ENCODE measurements at regions not wholly inside any gene's neighbourhood (a gene's known extent, or its start where the extent isn't known, plus 50 kb on each side); places are given as distances from the start of the nearest gene placed in this dataset.

DNA sequence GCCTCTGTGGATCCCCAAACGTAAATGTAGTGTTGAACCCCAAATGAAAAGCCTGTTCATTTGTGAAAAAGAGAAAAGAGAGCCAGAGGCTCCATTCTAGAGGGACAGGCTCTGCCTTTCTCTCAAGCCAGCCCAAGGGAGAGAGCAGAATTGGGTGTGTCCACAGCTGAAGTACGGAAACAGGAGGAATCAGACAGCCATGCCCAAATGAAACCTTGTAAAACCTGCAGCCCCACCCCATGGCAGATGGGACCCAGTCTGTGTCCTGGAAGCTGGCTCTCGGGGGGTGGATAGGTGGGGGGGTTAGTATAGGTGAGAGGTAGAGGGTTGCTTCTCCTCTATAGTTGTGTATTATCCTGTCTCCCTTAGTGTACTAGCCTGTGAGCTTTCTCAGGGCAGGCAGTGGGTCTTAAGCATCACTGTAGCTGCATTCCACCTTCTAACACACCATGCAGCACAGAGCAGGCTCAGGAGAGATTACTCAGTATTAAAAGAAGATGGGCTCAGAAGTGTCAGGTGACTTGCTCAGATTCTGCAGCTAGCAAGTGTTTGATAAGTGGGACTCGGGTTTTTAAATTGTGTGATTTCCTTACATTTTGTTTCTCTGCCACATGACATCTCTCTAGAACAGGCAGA lies 67.4 kb upstream of the SIPA1L2 start:
- H3K36me3 ChIP-seq: no peaks in the 10 kb centered on the region
- H3K27me3 ChIP-seq: no peaks in the 10 kb centered on the region
- H3K4me1 ChIP-seq: no peaks in the 10 kb centered on the region
- TF ChIP-seq, protein P1, sequence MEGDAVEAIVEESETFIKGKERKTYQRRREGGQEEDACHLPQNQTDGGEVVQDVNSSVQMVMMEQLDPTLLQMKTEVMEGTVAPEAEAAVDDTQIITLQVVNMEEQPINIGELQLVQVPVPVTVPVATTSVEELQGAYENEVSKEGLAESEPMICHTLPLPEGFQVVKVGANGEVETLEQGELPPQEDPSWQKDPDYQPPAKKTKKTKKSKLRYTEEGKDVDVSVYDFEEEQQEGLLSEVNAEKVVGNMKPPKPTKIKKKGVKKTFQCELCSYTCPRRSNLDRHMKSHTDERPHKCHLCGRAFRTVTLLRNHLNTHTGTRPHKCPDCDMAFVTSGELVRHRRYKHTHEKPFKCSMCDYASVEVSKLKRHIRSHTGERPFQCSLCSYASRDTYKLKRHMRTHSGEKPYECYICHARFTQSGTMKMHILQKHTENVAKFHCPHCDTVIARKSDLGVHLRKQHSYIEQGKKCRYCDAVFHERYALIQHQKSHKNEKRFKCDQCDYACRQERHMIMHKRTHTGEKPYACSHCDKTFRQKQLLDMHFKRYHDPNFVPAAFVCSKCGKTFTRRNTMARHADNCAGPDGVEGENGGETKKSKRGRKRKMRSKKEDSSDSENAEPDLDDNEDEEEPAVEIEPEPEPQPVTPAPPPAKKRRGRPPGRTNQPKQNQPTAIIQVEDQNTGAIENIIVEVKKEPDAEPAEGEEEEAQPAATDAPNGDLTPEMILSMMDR (IDR thresholded peaks at IDR 0.05; ENCODE audit: low read depth, low read length): no peak
- no peaks in the 10 kb centered on the region for H3K9me3 ChIP-seq
- DNase-seq: no peak
- H3K4me3 ChIP-seq (ENCODE audit: low read depth, low read length): no peak overlapping the region

DNA sequence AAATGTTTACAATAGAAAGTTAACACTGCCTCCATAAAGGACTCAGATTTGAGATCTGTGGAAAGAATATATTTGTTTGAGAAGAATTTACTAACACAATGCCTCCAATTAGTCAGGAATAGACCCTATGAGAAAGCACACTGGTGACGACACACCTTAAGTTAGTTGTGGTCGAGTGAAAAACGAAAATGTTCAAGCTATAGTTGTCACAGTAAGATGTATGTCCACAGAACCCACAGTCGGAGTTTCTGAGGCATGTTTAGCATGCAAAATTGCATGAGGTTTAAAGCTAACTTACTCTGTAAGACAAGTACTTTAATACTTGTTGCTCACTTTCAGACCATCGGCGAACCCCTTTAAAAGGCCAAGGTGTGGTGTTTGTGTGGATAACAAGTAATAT lies 69.9 kb upstream of the SIPA1L2 start:
- Histone ChIP-seq H3K4me3 (ENCODE audit: low read depth, low read length) (no peak overlapping the region), H3K36me3 (no peaks in the 10 kb centered on the region), H3K27me3 (no peaks in the 10 kb centered on the region), H3K9me3 (no peaks in the 10 kb centered on the region), H3K4me1 (peaks cover 8% of the 10 kb centered on the region)
- TF ChIP-seq, protein P1 (IDR thresholded peaks at IDR 0.05; ENCODE audit: low read depth, low read length): no peak
- no peak for DNase-seq

DNA sequence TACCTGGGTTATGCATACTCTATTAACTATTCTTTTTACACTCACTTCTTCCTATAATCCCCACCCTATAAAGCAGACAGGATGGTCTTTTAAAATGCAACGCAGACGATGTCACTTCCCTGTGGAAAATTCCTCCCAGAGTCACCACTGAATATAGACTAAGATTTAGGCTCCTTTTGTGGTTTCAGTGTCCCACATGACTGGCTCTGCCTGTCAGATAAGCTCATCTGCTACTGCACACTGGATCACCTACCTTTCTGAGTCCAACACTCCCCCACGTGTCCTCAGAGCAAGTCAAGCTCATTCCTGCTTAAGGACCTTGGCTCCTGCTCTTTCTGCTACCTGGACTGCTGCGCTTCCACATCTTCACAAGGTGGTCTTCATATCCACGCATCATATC lies 73.0 kb upstream of the SIPA1L2 start:
- Histone ChIP-seq H3K4me1 (peaks cover 13% of the 10 kb centered on the region), H3K9me3 (no peaks in the 10 kb centered on the region), H3K36me3 (no peaks in the 10 kb centered on the region), H3K4me3 (ENCODE audit: low read depth, low read length) (no peak overlapping the region), H3K27me3 (no peaks in the 10 kb centered on the region)
- TF ChIP-seq, protein P1 (IDR thresholded peaks at IDR 0.05; ENCODE audit: low read depth, low read length): no peak
- DNase-seq: no peak

DNA sequence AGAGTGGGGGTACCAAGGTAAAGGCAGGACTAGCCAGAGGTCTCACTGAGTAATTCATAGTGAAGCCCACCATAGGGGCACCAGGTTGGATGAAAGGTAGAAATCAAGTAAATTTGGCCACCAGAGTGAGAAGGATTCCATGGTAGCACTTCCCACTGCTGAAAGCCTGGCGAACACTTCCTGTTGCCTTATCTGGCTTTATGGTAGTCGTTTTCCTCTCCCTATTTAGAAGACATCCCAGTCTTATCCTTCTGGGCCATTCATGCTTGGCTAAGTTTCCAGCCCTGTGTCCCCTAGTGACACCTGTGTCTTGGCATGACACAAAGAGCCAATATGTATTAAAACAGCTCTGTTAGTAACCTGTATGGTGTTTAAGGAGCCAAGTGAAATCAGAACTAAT lies 74.3 kb upstream of the SIPA1L2 start:
- TF ChIP-seq, protein P1 (IDR thresholded peaks at IDR 0.05; ENCODE audit: low read depth, low read length): no peak
- Histone ChIP-seq H3K9me3 (no peaks in the 10 kb centered on the region), H3K36me3 (no peaks in the 10 kb centered on the region)

DNA sequence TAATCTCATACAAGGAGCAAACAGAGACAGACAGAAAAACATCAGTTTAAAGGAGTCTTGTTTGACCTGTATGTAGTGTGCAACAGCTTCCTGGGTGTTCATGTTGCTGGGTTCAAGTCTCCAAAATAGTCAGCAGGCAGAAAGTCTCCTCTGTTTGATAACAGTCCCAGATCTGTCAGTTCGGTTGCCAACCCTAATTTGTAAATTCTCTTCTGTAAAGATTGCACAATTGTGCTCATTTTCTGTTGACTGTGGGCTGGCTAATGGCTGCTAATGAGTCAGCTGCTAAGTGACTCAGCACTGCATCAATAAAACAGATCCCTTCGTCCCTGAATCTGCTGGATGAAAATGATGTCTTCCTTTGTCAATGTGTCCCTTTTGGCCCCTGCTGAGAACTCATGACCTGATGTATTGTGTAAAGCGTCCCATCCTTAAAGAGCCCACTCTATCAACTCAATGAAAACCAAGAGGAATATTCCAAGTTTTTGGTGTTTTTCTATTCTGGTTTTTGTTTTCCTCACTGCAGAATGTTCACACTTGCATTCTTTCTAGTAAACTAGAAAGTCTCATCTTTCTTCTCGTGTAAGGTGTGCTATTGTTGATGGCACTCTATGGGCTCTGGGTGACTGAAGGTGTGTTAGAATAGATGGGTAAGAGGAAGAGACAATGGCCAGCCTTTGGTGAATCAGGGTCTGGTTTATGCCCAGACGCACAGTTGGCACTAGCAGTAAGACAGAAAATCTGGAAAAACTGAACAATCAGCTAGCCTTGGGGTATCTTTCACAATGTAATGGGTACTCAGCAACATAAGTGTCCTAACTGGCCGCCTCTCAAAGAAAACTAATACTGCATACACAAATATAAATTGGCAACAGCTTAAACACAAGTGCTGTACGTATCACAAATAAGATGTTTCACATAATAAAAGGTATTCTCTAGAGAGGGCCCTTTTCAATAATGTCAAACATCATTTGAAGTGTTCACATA lies 75.1 kb upstream of the SIPA1L2 start:
- Histone ChIP-seq H3K4me3 (ENCODE audit: low read depth, low read length) (no peak overlapping the region), H3K27me3 (no peaks in the 10 kb centered on the region), H3K4me1 (peaks cover 13% of the 10 kb centered on the region), H3K36me3 (no peaks in the 10 kb centered on the region), H3K9me3 (no peaks in the 10 kb centered on the region)
- DNase-seq: peak; percentile 43
- TF ChIP-seq, protein P1 (IDR thresholded peaks at IDR 0.05; ENCODE audit: low read depth, low read length): no peak

More for the DNA sequence above, 74.3 kb upstream of the SIPA1L2 start:
- Histone ChIP-seq H3K27me3 (no peaks in the 10 kb centered on the region), H3K4me1 (peaks cover 13% of the 10 kb centered on the region), H3K4me3 (ENCODE audit: low read depth, low read length) (no peak overlapping the region)
- DNase-seq: no peak

All from BE2C (cell line).